ENCODE measurements at regions not wholly inside any gene's neighbourhood (a gene's known extent, or its start where the extent isn't known, plus 50 kb on each side); places are given as distances from the start of the nearest gene placed in this dataset.

- TF ChIP-seq CTCF (IDR thresholded peaks at IDR 0.05) (no peak), EP300 (IDR thresholded peaks at IDR 0.05) (peak in 1 of 4 donors; percentile 53), POLR2A (IDR thresholded peaks at IDR 0.05) (peak in 1 of 4 donors; percentile 39), POLR2AphosphoS5 (IDR thresholded peaks at IDR 0.05) (peak in 1 of 2 donors; percentile 31)
Measured at GRCh38 chr4:56757821-56758411, 63.6 kb downstream of the SPINK2 start.

All from upper lobe of left lung (tissue), 4 donors.